ENCODE measurements at regions not wholly inside any gene's neighbourhood (a gene's known extent, or its start where the extent isn't known, plus 50 kb on each side); places are given as distances from the start of the nearest gene placed in this dataset.

DNA sequence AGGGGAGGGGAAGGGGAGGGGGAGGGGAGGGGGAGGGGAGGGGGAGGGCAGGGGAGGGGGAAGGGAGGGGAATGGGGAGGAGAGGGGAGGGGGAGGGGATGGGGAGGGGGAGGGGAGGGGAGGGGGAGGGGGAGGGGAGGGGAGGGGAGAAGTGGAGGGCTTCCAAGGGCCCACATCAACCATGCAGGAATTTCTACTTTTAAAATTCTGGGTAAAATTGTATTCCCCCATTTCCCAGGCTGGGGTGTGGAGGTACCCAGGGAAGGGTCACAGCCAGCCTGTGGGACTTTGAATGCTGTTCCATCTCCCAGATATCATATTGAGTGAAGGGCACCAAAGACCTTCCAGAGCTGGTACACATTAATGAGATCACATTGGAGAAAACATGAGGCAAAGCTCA, 126.9 kb upstream of the ETS2 start:
- no peak for FAIRE-seq
- Histone ChIP-seq H3K4me3 (ENCODE audit: low read depth in 1 of 3, low read length in 3 of 3) (no peak overlapping the region), H3K4me1 (ENCODE audit: control insufficient read depth in 3 of 3, insufficient read depth in 2 of 3, low read depth in 1 of 3, low read length in 2 of 3) (no peaks in the 10 kb centered on the region), H3K36me3 (ENCODE audit: control insufficient read depth in 3 of 3, insufficient read depth in 2 of 3, low read depth in 1 of 3, low read length in 3 of 3) (no peaks in the 10 kb centered on the region), H3K27ac (ENCODE audit: low read depth in 1 of 3, low read length in 2 of 3) (no peak overlapping the region), H3K9me3 (ENCODE audit: control insufficient read depth in 2 of 2, insufficient read depth in 1 of 2, low read depth in 1 of 2, low read length in 1 of 2) (no peaks in the 10 kb centered on the region), H3K27me3 (ENCODE audit: control insufficient read depth in 3 of 3, insufficient read depth in 3 of 3, low read length in 3 of 3) (peaks cover 0 to 6% (median 0%) of the 10 kb centered on the region in 3 donors)
- no peak for DNase-seq

DNA sequence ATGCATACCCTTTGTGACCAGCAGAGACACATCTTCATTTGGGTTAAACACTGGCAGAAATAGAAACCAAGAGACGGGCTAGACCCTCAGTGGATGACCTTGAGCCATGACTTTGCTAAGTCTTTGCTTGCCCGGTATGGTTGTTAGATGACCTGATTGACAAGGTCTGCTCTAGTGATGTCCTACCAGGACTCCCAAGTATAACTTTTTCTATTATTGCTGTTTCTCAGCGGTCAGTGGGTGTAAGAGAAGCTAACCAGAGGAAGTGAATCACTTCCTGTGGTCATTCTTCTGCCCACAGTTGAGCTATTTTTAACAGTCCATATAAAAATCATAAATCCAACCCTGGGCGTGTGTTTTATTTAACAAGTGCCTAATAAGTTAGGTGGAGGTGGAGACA, 126.2 kb upstream of the ETS2 start:
- H3K9me3 ChIP-seq (ENCODE audit: control insufficient read depth in 2 of 2, insufficient read depth in 1 of 2, low read depth in 1 of 2, low read length in 1 of 2), result no peaks in the 10 kb centered on the region
- FAIRE-seq (no peak), DNase-seq (no peak)
- H3K4me3 ChIP-seq (ENCODE audit: low read depth in 1 of 3, low read length in 3 of 3), result no peak overlapping the region
- H3K27ac ChIP-seq (ENCODE audit: low read depth in 1 of 3, low read length in 2 of 3), result no peak overlapping the region
- H3K36me3 ChIP-seq (ENCODE audit: control insufficient read depth in 3 of 3, insufficient read depth in 2 of 3, low read depth in 1 of 3, low read length in 3 of 3), result no peaks in the 10 kb centered on the region
- 54 to 69% (median 63%) methylated on average over 4 of the region's 4 CpGs for WGBS, 3 donors
- peaks cover 0 to 10% (median 0%) of the 10 kb centered on the region in 3 donors for H3K27me3 ChIP-seq (ENCODE audit: control insufficient read depth in 3 of 3, insufficient read depth in 3 of 3, low read length in 3 of 3)
- H3K4me1 ChIP-seq (ENCODE audit: control insufficient read depth in 3 of 3, insufficient read depth in 2 of 3, low read depth in 1 of 3, low read length in 2 of 3), result no peaks in the 10 kb centered on the region

DNA sequence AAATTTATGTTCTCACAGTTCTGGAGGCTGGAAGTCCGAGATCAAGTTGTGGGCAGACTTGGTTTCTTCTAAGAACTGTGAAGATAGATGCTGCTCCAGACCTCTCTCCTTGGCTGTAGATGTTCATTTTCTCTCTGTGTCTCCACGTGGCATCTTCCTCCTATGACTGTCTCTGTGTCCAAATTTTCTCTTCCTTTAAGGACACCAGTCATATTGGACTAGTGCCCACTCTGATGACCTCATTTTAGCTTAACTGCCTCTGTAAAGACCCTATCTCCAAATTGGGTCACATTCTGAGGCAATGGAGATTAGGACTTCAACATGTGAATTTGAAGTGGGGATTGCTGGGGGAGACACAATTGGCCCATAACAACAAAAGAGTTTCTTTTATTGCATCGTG, 125.3 kb upstream of the ETS2 start:
- 67 to 80% (median 79%) methylated on average over 3 of the region's 3 CpGs for WGBS, 3 donors
- FAIRE-seq, result no peak

DNA sequence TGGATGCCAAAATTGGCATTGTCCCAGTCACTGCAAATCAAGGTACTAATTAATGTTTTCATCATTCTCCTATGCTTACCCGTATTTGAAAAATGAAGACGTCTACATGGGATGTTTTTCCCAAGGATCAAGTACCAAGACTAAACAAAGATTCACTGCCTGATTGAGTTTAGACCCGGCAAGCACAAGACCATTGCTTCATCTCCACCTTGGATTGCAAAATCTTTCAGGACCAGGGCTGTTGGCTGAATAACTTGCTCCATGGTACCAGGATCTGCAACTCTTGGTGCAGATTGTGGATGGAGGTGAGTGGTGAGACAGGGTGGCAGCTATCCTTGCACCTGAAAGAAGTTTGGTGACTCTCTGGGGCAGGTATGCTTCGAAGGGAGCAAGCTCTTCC, 122.5 kb upstream of the ETS2 start:
- peaks cover 0 to 7% of the 10 kb centered on the region in 2 donors for H3K9me3 ChIP-seq (ENCODE audit: control insufficient read depth in 2 of 2, insufficient read depth in 1 of 2, low read depth in 1 of 2, low read length in 1 of 2)
- FAIRE-seq (no peak), DNase-seq (no peak)
- 63 to 76% (median 66%) methylated on average over 4 of the region's 4 CpGs for WGBS, 3 donors
- H3K36me3 ChIP-seq (ENCODE audit: control insufficient read depth in 3 of 3, insufficient read depth in 2 of 3, low read depth in 1 of 3, low read length in 3 of 3), result no peaks in the 10 kb centered on the region
- no peak overlapping the region for H3K4me3 ChIP-seq (ENCODE audit: low read depth in 1 of 3, low read length in 3 of 3)
- no peak overlapping the region for H3K27ac ChIP-seq (ENCODE audit: low read depth in 1 of 3, low read length in 2 of 3)
- no peaks in the 10 kb centered on the region for H3K4me1 ChIP-seq (ENCODE audit: control insufficient read depth in 3 of 3, insufficient read depth in 2 of 3, low read depth in 1 of 3, low read length in 2 of 3)
- peaks cover 0 to 7% (median 2%) of the 10 kb centered on the region in 3 donors for H3K27me3 ChIP-seq (ENCODE audit: control insufficient read depth in 3 of 3, insufficient read depth in 3 of 3, low read length in 3 of 3)

More for the DNA sequence above, 125.3 kb upstream of the ETS2 start:
- no peak overlapping the region for H3K4me3 ChIP-seq (ENCODE audit: low read depth in 1 of 3, low read length in 3 of 3)
- no peak overlapping the region for H3K27ac ChIP-seq (ENCODE audit: low read depth in 1 of 3, low read length in 2 of 3)
- no peak for DNase-seq
- H3K9me3 ChIP-seq (ENCODE audit: control insufficient read depth in 2 of 2, insufficient read depth in 1 of 2, low read depth in 1 of 2, low read length in 1 of 2), result no peaks in the 10 kb centered on the region
- H3K36me3 ChIP-seq (ENCODE audit: control insufficient read depth in 3 of 3, insufficient read depth in 2 of 3, low read depth in 1 of 3, low read length in 3 of 3), result no peaks in the 10 kb centered on the region
- no peaks in the 10 kb centered on the region for H3K4me1 ChIP-seq (ENCODE audit: control insufficient read depth in 3 of 3, insufficient read depth in 2 of 3, low read depth in 1 of 3, low read length in 2 of 3)
- H3K27me3 ChIP-seq (ENCODE audit: control insufficient read depth in 3 of 3, insufficient read depth in 3 of 3, low read length in 3 of 3), result peaks cover 0 to 9% (median 0%) of the 10 kb centered on the region in 3 donors

DNA sequence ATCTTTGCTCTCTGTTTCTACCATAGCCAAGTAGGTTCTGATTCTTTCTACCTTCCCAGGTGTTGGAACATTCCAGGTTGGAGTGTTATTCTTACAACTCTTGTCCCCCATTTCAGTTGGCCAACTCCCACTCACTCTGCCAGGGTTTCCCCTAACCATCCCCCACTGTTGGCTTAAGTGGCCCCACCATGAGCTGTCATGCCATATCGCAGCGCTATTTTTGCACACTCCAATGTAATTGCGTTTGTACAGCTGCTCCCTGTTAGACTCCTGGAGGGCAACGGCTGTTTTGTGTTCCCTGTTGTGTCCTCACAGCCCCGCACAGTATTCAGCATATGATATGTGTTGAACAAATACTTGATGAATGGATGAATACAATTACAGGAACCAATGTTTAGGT, 117.7 kb upstream of the ETS2 start:
- no peak for DNase-seq
- 74 to 86% (median 79%) methylated on average over 5 of the region's 5 CpGs for WGBS, 3 donors

DNA sequence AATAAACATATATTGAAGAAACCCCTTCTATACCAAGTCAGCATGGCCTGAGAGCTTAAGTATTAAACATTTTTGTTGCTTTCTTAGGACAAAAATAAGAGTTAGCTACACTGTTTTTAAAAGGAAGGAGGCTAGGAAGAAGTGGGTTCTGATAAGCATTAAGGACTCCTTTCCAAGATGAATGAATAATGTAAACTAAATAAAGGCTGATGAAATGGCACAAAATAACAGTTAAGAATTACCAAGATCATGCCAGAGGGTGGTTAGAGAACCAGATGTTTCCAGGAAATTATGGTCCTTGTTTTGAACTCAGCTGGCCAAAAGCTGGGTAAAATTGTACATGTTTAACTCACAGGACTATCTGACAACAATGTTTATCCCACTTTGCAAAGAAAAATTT, 114.1 kb upstream of the ETS2 start:
- Histone ChIP-seq H3K27ac (ENCODE audit: low read depth in 1 of 3, low read length in 2 of 3) (no peak overlapping the region), H3K9me3 (ENCODE audit: control insufficient read depth in 2 of 2, insufficient read depth in 1 of 2, low read depth in 1 of 2, low read length in 1 of 2) (peaks cover 0 to 9% of the 10 kb centered on the region in 2 donors), H3K36me3 (ENCODE audit: control insufficient read depth in 3 of 3, insufficient read depth in 2 of 3, low read depth in 1 of 3, low read length in 3 of 3) (no peaks in the 10 kb centered on the region), H3K4me3 (ENCODE audit: low read depth in 1 of 3, low read length in 3 of 3) (no peak overlapping the region), H3K27me3 (ENCODE audit: control insufficient read depth in 3 of 3, insufficient read depth in 3 of 3, low read length in 3 of 3) (peaks cover 0 to 4% (median 2%) of the 10 kb centered on the region in 3 donors), H3K4me1 (ENCODE audit: control insufficient read depth in 3 of 3, insufficient read depth in 2 of 3, low read depth in 1 of 3, low read length in 2 of 3) (no peaks in the 10 kb centered on the region)
- FAIRE-seq (no peak), DNase-seq (no peak)

More for the DNA sequence above, 117.7 kb upstream of the ETS2 start:
- no peak overlapping the region for H3K4me3 ChIP-seq (ENCODE audit: low read depth in 1 of 3, low read length in 3 of 3)
- peaks cover 0 to 9% of the 10 kb centered on the region in 2 donors for H3K9me3 ChIP-seq (ENCODE audit: control insufficient read depth in 2 of 2, insufficient read depth in 1 of 2, low read depth in 1 of 2, low read length in 1 of 2)
- no peaks in the 10 kb centered on the region for H3K36me3 ChIP-seq (ENCODE audit: control insufficient read depth in 3 of 3, insufficient read depth in 2 of 3, low read depth in 1 of 3, low read length in 3 of 3)
- no peak overlapping the region for H3K27ac ChIP-seq (ENCODE audit: low read depth in 1 of 3, low read length in 2 of 3)
- peaks cover 0 to 9% (median 4%) of the 10 kb centered on the region in 3 donors for H3K27me3 ChIP-seq (ENCODE audit: control insufficient read depth in 3 of 3, insufficient read depth in 3 of 3, low read length in 3 of 3)
- no peak for FAIRE-seq
- no peaks in the 10 kb centered on the region for H3K4me1 ChIP-seq (ENCODE audit: control insufficient read depth in 3 of 3, insufficient read depth in 2 of 3, low read depth in 1 of 3, low read length in 2 of 3)

DNA sequence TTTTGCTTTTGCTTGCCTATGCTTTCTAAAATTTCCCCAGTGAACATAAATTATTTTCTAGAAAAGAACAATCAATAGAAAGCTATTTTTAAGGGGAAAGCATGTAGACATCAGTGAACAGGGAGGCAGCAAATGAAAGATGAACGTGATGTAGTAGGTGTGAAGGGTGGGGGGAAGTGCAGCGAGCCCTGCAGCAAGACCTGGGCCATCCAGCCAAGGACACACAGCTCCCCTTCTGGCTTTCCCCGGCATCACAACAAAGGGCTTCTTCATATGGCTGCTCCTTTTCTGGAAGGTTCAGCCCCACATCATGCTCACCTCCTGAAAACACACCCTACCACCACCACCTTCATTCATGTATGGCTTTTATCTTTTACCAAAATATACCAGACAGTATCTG, 109.2 kb upstream of the ETS2 start:
- peaks cover 0 to 10% of the 10 kb centered on the region in 2 donors for H3K9me3 ChIP-seq (ENCODE audit: control insufficient read depth in 2 of 2, insufficient read depth in 1 of 2, low read depth in 1 of 2, low read length in 1 of 2)
- no peak overlapping the region for H3K27ac ChIP-seq (ENCODE audit: low read depth in 1 of 3, low read length in 2 of 3)
- no peaks in the 10 kb centered on the region for H3K36me3 ChIP-seq (ENCODE audit: control insufficient read depth in 3 of 3, insufficient read depth in 2 of 3, low read depth in 1 of 3, low read length in 3 of 3)
- WGBS, 3 donors, result 60 to 77% (median 73%) methylated on average over 3 of the region's 3 CpGs
- H3K4me1 ChIP-seq (ENCODE audit: control insufficient read depth in 3 of 3, insufficient read depth in 2 of 3, low read depth in 1 of 3, low read length in 2 of 3), result no peaks in the 10 kb centered on the region
- DNase-seq (no peak), FAIRE-seq (no peak)
- H3K27me3 ChIP-seq (ENCODE audit: control insufficient read depth in 3 of 3, insufficient read depth in 3 of 3, low read length in 3 of 3), result peaks cover 0 to 4% (median 2%) of the 10 kb centered on the region in 3 donors
- H3K4me3 ChIP-seq (ENCODE audit: low read depth in 1 of 3, low read length in 3 of 3), result no peak overlapping the region

DNA sequence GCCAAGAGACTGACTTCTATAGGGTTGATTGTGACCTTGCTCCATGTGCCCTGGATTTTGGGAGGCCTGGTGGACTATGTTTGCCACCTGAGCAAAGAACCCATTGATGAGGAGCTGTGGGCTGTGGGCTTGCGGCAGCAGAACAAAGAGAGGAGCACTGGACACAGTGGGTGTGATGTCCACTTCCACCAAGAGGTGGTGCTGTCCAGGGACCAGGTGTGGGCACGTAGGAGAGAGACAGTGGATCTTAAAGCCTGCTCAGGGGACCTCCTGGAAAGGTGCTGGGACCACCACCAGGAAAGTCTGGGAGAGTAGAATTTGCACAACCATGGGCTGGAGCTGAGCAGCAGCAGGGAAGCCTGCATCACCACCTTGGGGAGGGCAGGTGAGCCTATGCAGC, 106.7 kb upstream of the ETS2 start:
- H3K36me3 ChIP-seq (ENCODE audit: control insufficient read depth in 3 of 3, insufficient read depth in 2 of 3, low read depth in 1 of 3, low read length in 3 of 3), result no peaks in the 10 kb centered on the region
- DNase-seq (peak in 1 of 2 donors; percentile 13), FAIRE-seq (no peak)
- peaks cover 0 to 2% (median 2%) of the 10 kb centered on the region in 3 donors for H3K27me3 ChIP-seq (ENCODE audit: control insufficient read depth in 3 of 3, insufficient read depth in 3 of 3, low read length in 3 of 3)
- 61 to 77% (median 77%) methylated on average over 2 of the region's 2 CpGs for WGBS, 3 donors
- no peak overlapping the region for H3K27ac ChIP-seq (ENCODE audit: low read depth in 1 of 3, low read length in 2 of 3)
- H3K9me3 ChIP-seq (ENCODE audit: control insufficient read depth in 2 of 2, insufficient read depth in 1 of 2, low read depth in 1 of 2, low read length in 1 of 2), result peaks cover 0 to 10% of the 10 kb centered on the region in 2 donors
- H3K4me1 ChIP-seq (ENCODE audit: control insufficient read depth in 3 of 3, insufficient read depth in 2 of 3, low read depth in 1 of 3, low read length in 2 of 3), result no peaks in the 10 kb centered on the region
- H3K4me3 ChIP-seq (ENCODE audit: low read depth in 1 of 3, low read length in 3 of 3), result no peak overlapping the region

DNA sequence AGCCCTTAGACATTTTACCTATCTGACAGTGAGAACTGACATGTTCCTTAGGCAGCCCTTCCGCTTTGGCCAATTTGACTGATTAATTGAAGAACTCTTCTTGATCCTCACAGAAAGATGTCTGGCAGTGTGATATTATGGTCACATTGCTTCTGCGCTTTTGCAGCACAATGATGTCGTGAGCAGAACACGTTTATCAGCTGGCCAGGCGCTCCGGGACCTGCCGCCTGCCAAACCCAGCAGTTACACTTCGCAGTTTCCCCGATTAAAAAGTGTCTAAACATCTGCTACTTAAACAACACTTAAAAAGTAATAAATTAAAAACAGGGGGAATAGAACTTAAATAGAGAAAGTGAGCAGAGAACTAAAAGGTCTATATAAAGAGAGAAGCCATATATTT, 103.5 kb upstream of the ETS2 start:
- Histone ChIP-seq H3K36me3 (ENCODE audit: control insufficient read depth in 3 of 3, insufficient read depth in 2 of 3, low read depth in 1 of 3, low read length in 3 of 3) (no peaks in the 10 kb centered on the region), H3K9me3 (ENCODE audit: control insufficient read depth in 2 of 2, insufficient read depth in 1 of 2, low read depth in 1 of 2, low read length in 1 of 2) (peaks cover 0 to 10% of the 10 kb centered on the region in 2 donors), H3K4me1 (ENCODE audit: control insufficient read depth in 3 of 3, insufficient read depth in 2 of 3, low read depth in 1 of 3, low read length in 2 of 3) (no peaks in the 10 kb centered on the region), H3K27me3 (ENCODE audit: control insufficient read depth in 3 of 3, insufficient read depth in 3 of 3, low read length in 3 of 3) (peaks cover 0 to 8% (median 2%) of the 10 kb centered on the region in 3 donors), H3K4me3 (ENCODE audit: low read depth in 1 of 3, low read length in 3 of 3) (no peak overlapping the region), H3K27ac (ENCODE audit: low read depth in 1 of 3, low read length in 2 of 3) (no peak overlapping the region)
- 68 to 71% (median 70%) methylated on average over 9 of the region's 9 CpGs for WGBS, 3 donors
- DNase-seq (no peak), FAIRE-seq (no peak)

Measured in small intestine (tissue), 7 donors.